ENCODE measurements at regions not wholly inside any gene's neighbourhood (a gene's known extent, or its start where the extent isn't known, plus 50 kb on each side); places are given as distances from the start of the nearest gene placed in this dataset.
"Not testable (repeated sequence)": the region's sequence is repeated elsewhere in the genome, so short reads cannot be mapped to it uniquely, and the experiment has no call there.

DNA sequence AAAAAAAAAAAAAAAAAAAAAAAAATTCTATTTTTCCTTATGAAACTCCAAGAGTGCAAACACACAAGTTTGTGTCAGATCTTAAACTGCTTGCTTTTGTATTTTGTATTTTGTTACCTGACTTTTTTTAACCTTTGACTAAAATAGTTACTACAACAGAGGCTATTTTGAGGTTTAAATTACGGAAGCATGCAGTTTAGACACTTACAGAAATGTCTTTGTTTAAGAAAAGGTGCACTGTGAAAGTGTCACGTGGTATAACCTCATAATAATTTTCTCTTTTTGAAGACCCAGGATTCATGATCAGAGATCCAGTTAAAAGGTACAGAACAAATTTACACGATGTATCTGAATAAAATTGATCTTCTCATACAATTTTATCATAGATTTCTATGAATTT lies 152.4 kb downstream of the SPIN4 start:
- not testable (repeated sequence) for TF ChIP-seq CTCF (IDR thresholded peaks at IDR 0.05; ENCODE audit: low read depth, low read length); EZH2phosphoT487 (IDR thresholded peaks at IDR 0.05; ENCODE audit: low read depth)
